HG02610 (cell line): ENCODE measurements at regions not wholly inside any gene's neighbourhood (a gene's known extent, or its start where the extent isn't known, plus 50 kb on each side); places are given as distances from the start of the nearest gene placed in this dataset.

Experiments
- ATAC-seq: cut with Tn5 transposase; IDR thresholded peaks from one replicate; pipeline ENCODE4 v1.9.1; 2021; ENCODE audit warnings: mild to moderate bottlenecking, moderate library complexity; ENCODE audit not compliant: unreplicated experiment

- ATAC-seq = no peak
These were observed 407.8 kb upstream of the PODXL start for GRCh38 chr7:131964203-131964602.

- no peak for ATAC-seq
These were observed 404.7 kb upstream of the PODXL start for GRCh38 chr7:131961054-131961680.

GRCh38 chr7:131959106-131959812 is 402.8 kb upstream of the PODXL start:
- no peak for ATAC-seq

GRCh38 chr7:131957338-131958020 is 401.1 kb upstream of the PODXL start:
- no peak for ATAC-seq

- no peak for ATAC-seq
These were observed 400.4 kb upstream of the PODXL start for GRCh38 chr7:131956864-131957263.

- no peak for ATAC-seq
These were observed 399.3 kb upstream of the PODXL start for GRCh38 chr7:131955679-131956078.

- no peak for ATAC-seq
These were observed 396.8 kb upstream of the PODXL start for GRCh38 chr7:131953184-131953583.

GRCh38 chr7:131952365-131952764 is 395.9 kb upstream of the PODXL start:
- no peak for ATAC-seq

- no peak for ATAC-seq
These were observed 394.3 kb upstream of the PODXL start for GRCh38 chr7:131950758-131951157.

GRCh38 chr7:131949659-131950058 is 393.2 kb upstream of the PODXL start:
- no peak for ATAC-seq

GRCh38 chr7:131948434-131949053 is 392.1 kb upstream of the PODXL start:
- ATAC-seq = no peak

- ATAC-seq = no peak
These were observed 391.2 kb upstream of the PODXL start for GRCh38 chr7:131947661-131948060.

GRCh38 chr7:131945957-131946544 is 389.6 kb upstream of the PODXL start:
- ATAC-seq = no peak

- no peak for ATAC-seq
These were observed 389.0 kb upstream of the PODXL start for GRCh38 chr7:131945313-131945911.

GRCh38 chr7:131944556-131945069 is 388.2 kb upstream of the PODXL start:
- ATAC-seq = no peak

GRCh38 chr7:131943646-131944045 is 387.2 kb upstream of the PODXL start:
- no peak for ATAC-seq

GRCh38 chr7:131943211-131943610 is 386.8 kb upstream of the PODXL start:
- no peak for ATAC-seq

- no peak for ATAC-seq
These were observed 386.1 kb upstream of the PODXL start for GRCh38 chr7:131942287-131943150.

- no peak for ATAC-seq
These were observed 384.9 kb upstream of the PODXL start for GRCh38 chr7:131941291-131941690.
